Stimulated activated CD4-positive, alpha-beta T cell treated with anti-CD3 and anti-CD28 coated beads, Interleukin-2, amount 100 ng/mL, for 24 hours (primary cell): ENCODE measurements at regions not wholly inside any gene's neighbourhood (a gene's known extent, or its start where the extent isn't known, plus 50 kb on each side); places are given as distances from the start of the nearest gene placed in this dataset.
"Not testable (repeated sequence)": the region's sequence is repeated elsewhere in the genome, so short reads cannot be mapped to it uniquely, and the experiment has no call there.

Experiments used
- DNase-seq, 2 donors: peaks; one replicate each; pipeline ENCODE4 v3.0.0-alpha.2; 2020

GRCh38 chr3:101913168-101913567 is 63.9 kb downstream of the NFKBIZ start:
- DNase-seq = no peak

- not testable (repeated sequence) for DNase-seq
These were observed 68.4 kb downstream of the NFKBIZ start for GRCh38 chr3:101917761-101918160.

- not testable (repeated sequence) for DNase-seq
These were observed 72.9 kb downstream of the NFKBIZ start for GRCh38 chr3:101922151-101922725.

- not testable (repeated sequence) for DNase-seq
These were observed 75.3 kb downstream of the NFKBIZ start for GRCh38 chr3:101924621-101925020.

GRCh38 chr3:101925124-101925523 is 75.8 kb downstream of the NFKBIZ start:
- DNase-seq = not testable (repeated sequence)

- no peak for DNase-seq
These were observed 76.2 kb downstream of the NFKBIZ start for GRCh38 chr3:101925564-101925963.

- no peak for DNase-seq
These were observed 77.3 kb downstream of the NFKBIZ start for GRCh38 chr3:101926594-101927105.

GRCh38 chr3:101928890-101929289 is 79.6 kb downstream of the NFKBIZ start:
- no peak for DNase-seq

GRCh38 chr3:101931081-101931480 is 81.8 kb downstream of the NFKBIZ start:
- DNase-seq = no peak

GRCh38 chr3:101932326-101933068 is 83.2 kb downstream of the NFKBIZ start:
- DNase-seq = no peak

- DNase-seq = peak; percentile 20 to 23
These were observed 87.4 kb downstream of the NFKBIZ start for GRCh38 chr3:101936419-101937356.

- no peak for DNase-seq
These were observed 89.0 kb downstream of the NFKBIZ start for GRCh38 chr3:101938262-101938847.

- no peak for DNase-seq
These were observed 90.2 kb downstream of the NFKBIZ start for GRCh38 chr3:101939361-101940049.

GRCh38 chr3:101940521-101941317 is 91.4 kb downstream of the NFKBIZ start:
- DNase-seq = peak in 1 of 2 donors; percentile 47

- no peak for DNase-seq
These were observed 92.2 kb downstream of the NFKBIZ start for GRCh38 chr3:101941318-101942040.

GRCh38 chr3:101942356-101942755 is 93.0 kb downstream of the NFKBIZ start:
- DNase-seq = no peak

- DNase-seq = no peak
These were observed 93.7 kb downstream of the NFKBIZ start for GRCh38 chr3:101943029-101943428.

- DNase-seq = no peak
These were observed 95.0 kb downstream of the NFKBIZ start for GRCh38 chr3:101944308-101944707.

- no peak for DNase-seq
These were observed 96.7 kb downstream of the NFKBIZ start for GRCh38 chr3:101945980-101946379.

- DNase-seq = no peak
These were observed 97.6 kb downstream of the NFKBIZ start for GRCh38 chr3:101946906-101947305.

- DNase-seq = no peak
These were observed 101.2 kb downstream of the NFKBIZ start for GRCh38 chr3:101950510-101950909.
